Suprapubic skin (tissue), 4 donors: ENCODE measurements at regions not wholly inside any gene's neighbourhood (a gene's known extent, or its start where the extent isn't known, plus 50 kb on each side); places are given as distances from the start of the nearest gene placed in this dataset.

Experiments used
- CTCF ChIP-seq, 2 donors: fragments of 200-600 bp in 1 of 2; fragments of 450-650 bp in 1 of 2; sonication (generic) in 1 of 2; IDR thresholded peaks; one replicate each; pipeline ENCODE4 v1.5.1; 2016 to 2019; ENCODE audit warnings: antibody characterized with exemption in 2 of 2, mild to moderate bottlenecking in 1 of 2, moderate library complexity in 1 of 2
- POLR2A ChIP-seq, 2 donors: fragments of 450-650 bp; IDR thresholded peaks; one replicate each; pipeline ENCODE4 v1.6.1; 2017; ENCODE audit warnings: antibody characterized with exemption in 2 of 2, mild to moderate bottlenecking in 2 of 2, moderate library complexity in 2 of 2
- POLR2AphosphoS5 ChIP-seq, 3 donors: sonication (generic); formaldehyde crosslinking; IDR thresholded peaks; one replicate each; pipeline ENCODE4 v1.6.1; 2017; ENCODE audit warnings: antibody characterized with exemption in 3 of 3

GRCh38 chr2:8316356-8316755 lies 365.5 kb upstream of the ID2 start:
- no peak for TF ChIP-seq POLR2A (IDR thresholded peaks at IDR 0.05)
- TF ChIP-seq CTCF (IDR thresholded peaks at IDR 0.05) = no peak
- TF ChIP-seq POLR2AphosphoS5 (IDR thresholded peaks at IDR 0.05) = no peak
